HL-60/S4 treated with retinoic acid at 250 ng/mL for 4 days and 3 days (cell line): ENCODE measurements at regions not wholly inside any gene's neighbourhood (a gene's known extent, or its start where the extent isn't known, plus 50 kb on each side); places are given as distances from the start of the nearest gene placed in this dataset.
"Not testable (repeated sequence)": the region's sequence is repeated elsewhere in the genome, so short reads cannot be mapped to it uniquely, and the experiment has no call there.

ENCODE experiments used
- in situ Hi-C: fragments of 300-500 bp; cut with MboI; formaldehyde crosslinking; loops from 2 replicates; pipeline ENCODE4 v1.7.0; 2022; ENCODE audit warnings: low sequenced_read_pairs

DNA sequence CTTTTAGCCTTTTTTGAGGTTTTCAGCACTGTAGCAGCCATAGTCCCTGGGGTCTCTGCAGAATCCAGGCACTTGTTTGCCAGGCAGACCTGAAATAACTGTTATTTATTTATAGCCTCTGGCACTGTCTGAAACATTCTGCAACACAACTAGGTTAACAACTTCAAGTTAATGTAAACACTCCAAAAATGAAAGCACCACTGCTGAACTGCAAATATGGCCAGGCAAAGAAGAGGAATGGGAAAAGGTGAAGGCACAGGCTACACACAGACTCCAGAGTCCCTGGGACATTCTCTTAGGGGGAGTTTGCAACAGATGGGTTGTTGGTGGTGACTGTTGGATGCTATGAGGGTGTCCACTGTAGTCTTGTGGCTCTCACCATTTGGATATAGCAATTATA is 369.0 kb downstream of the MAT2B start:
- in situ Hi-C loops: no loop called here

DNA sequence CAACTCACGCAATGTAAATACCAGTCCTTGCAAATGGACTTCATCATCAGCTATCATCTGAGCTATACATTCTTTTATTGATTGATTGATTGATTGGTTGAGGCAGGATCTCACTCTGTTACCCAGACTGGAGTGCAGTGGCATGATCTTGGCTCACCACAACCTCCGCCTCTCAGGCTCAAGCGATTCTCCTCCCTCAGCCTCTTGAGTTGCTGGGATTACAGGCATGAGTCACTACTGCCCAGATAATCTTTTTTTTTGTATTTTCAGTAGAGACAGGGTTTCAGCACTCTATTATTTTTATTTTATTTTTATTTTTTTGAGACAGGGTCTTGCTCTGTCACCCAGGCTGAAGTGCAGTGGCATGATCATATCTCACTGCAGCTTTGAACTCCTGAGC is 369.5 kb downstream of the MAT2B start:
- in situ Hi-C loops: not testable (repeated sequence)

DNA sequence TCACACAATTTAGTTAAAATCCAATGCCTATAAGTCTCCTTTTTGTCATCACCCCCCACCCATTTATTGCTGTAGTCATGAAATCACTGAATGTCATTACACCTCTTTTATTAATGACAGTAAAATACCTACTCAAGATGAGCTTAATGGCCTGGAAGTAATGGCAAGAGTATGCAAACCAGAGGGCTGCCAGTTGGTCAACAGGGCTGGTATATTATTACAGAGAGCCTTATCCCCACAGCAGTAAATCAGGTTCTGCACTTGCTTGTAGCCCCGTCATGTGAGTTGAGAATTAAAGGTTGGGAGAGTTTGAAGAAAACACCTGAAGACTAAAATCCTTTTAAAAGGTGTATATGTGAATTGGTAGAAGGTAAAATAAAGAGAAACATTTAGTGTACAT is 372.4 kb downstream of the MAT2B start:
- in situ Hi-C loops: no loop called here

DNA sequence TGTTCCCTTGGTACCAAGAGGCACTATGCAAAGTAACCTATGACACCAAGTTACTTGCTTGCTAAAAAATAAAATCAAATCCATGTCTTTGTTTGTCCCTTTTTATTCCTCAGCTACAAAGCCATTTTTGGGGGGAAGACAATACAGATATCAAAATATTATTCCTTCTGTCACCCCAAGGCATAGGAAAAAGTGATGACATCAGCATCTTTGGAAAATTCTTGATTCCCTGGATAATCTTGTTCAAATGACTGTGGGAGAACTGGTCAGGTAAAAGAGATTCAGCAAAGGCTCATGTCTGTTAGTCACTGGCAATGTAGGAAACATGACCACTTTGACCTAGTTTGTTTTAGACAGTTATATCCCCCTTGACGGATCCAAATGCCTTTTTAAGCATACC is 373.1 kb downstream of the MAT2B start:
- in situ Hi-C loops: no loop called here

DNA sequence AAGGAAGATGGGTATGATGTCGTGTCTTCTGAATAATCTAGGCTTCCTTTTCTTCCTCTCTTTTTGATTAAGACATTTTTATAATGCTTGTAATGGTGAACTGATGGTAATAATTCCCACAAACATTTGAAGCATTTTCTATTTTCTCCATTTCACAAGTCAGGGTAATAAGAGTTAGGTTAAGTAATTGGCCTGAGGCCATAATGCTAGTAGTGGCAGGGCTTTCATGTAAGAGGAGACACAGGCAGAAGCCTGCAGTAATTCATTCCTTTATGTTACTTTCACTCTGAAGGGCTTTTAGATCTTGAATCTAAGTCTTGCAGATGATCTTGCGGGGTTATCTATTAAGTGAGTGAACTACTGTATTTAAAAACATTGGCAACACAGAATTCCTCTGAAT is 374.9 kb downstream of the MAT2B start:
- in situ Hi-C loops: no loop called here

DNA sequence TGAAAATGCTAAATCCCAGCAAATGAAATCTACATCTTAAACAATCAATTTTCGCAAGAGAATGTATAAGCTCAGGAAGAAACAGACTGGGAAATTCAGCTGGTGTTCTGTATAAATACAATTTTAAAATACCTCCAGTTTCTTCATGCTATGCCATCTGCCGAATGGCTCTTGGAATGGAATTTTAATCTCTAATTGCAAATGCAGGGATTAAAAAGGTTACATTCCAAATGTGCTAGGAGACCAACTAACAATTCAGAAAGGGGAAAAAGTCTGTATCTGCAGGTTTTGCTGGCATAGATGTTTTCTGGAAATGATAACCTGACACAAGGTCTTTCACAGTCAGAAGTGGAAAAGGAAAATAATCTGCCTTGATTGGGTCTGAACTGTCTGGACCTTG is 379.7 kb downstream of the MAT2B start:
- in situ Hi-C loops: no loop called here

DNA sequence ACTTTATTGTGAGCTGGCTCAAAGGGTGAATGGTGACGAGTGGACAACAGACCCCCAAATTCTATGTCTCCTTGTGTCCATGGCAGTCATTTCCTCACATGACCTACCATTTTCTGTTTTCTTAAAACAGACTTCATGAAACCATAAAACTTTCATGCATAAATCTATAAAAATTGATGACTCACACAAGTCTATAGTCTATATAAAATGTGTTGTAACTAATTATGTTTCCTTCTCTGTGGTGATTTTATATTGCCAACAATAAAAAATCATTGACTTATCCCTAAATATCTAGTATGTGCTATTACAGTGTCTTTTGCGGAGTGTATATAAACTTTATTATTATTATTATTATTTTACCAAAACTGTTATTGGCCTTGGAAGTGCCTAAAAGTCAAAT is 382.4 kb downstream of the MAT2B start:
- in situ Hi-C loops: no loop called here

DNA sequence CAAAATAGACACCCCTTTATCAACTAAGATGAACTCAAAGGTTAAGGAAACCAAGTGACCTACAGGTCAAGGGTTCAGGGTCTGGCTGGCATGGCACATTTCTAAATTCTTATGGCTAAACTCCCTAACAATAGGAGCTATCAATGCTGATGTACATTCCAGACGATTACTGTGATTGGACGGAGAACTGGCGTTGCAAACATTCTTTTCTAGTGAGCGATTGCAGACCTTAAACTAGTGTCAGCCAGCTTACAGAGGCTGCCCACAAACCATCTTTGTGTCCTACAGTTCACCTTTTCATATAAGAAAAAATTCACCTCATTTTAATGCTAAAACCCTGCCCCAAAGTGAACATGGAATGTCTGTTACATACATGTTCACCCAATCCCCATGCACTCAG is 382.9 kb downstream of the MAT2B start:
- in situ Hi-C loops: no loop called here

DNA sequence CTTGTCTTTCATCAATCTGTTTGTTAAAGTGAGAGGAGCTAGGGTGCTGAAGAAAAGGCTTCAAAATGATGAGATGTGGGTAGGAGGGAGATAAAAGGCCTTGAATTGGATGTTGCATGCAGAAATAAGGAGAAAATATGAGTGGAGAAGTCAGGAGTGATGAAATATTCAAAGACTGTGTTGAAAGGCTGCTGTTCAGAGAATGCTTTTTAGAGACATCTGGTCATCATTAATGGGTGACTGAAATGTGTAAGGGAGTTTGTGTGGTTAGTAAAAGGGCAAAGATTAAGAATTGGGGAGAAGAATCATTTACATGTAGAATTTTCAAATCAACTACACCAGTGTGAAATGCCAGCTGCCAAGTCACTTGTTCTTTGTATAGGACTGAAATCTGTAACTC is 383.9 kb downstream of the MAT2B start:
- in situ Hi-C loops: no loop called here

DNA sequence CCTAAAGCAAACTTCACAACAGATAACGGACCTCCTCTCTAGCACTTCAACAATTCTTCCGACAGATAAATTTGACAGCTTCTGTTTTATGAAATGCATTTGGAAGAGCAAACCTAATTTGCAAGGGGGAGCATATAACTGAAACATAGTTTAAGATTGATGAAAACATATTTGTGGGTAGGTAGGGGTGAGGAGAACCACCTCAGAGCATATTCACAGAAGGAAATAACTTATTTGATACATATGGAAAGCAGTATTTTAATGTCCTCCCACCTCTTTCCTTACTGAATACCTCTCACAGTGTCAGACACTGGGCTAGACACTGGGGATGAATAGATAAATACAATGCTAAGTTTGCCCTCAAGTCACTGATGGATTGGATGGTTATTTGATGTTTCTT is 384.8 kb downstream of the MAT2B start:
- in situ Hi-C loops: no loop called here

DNA sequence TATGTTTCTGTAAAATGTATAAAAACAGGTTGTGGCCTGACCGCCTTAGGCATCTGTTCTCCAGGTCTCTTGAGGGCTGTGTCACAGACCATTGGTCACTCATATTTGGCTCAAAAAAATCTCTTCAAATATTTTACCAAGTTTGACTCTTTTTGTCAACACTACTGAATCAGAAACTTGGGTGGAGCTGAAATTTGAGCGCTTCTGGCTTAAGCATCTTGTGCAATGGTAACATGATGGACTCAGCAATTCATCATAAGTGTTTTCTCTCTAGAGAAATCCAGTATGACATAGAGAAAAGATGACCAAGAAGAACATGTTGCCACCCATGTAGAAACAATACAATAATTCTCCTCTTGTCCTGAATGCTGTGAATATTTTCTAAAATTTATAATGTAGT is 387.9 kb downstream of the MAT2B start:
- in situ Hi-C loops: no loop called here

DNA sequence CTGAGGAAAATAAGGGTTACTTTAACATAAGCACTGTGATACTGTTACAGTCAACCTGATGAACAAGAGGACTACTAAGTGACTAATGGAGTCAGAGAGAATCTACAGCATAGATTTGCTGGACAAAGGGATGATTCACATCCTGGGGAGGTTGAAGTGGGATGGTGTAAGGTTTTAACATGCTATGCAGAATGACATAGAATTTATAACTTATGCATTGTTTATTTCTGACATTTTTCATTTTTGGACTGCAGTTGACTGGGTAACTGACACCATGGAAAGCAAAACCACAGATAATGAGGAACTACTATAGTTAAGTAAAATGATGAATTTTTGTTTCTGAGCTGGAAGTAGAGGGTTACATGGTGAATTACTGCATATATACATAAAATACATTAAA is 389.2 kb downstream of the MAT2B start:
- in situ Hi-C loops: no loop called here

DNA sequence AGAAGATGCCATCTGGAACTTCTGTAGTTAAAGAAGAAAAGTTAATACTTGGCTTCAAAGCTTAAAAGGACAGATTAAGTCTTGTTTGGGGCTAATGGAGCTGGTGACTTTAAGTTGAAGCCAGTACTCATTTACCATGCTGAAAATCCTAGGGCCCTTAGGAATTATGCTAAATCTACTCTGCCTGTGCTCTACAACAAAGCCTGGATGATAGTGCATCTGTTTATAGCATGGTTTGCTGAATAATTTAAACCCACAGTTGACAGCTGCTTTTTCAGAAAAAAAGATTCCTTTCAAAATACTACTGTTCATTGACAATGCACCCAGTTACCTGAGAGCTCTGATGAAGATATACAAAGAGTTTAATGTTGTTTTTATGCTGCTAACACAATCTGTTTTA is 393.5 kb downstream of the MAT2B start:
- in situ Hi-C loops: no loop called here

DNA sequence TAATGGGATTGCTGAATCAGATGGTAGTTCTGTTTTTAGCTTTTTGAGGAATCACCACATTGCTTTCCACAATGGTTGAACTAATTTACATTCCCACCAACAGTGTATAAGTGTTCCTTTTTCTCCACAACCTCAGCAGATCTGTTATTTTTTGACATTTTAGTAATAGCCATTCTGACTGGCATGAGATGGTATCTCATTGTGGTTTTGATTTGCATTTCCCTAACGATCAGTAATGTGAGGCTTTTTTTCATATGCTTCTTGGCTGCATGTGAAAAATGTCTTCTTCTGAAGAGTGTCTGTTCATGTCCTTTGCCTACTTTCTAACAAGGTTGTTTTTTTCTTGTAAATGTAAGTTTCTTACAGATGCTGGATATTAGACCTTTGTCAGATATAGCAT is 402.4 kb downstream of the MAT2B start:
- in situ Hi-C loops: not testable (repeated sequence)

DNA sequence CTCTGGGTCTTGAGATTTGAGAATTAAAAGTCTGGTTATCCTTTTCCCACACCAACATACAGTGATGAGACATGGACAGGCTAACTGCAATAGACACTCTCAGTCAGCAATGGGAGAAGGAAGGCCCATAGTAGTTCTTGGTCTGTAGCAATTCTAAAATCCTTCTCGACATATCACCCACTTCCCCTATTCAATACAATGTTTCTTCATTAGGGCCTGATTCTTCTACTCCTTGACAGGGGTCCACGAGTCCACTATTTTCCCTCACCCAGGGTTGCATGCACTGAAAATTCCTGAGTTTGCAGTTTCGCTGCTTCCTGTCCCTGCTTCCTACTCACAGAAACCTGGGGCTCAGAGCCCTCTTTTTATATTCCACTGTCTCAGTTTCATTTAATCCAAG is 402.8 kb downstream of the MAT2B start:
- in situ Hi-C loops: no loop called here

DNA sequence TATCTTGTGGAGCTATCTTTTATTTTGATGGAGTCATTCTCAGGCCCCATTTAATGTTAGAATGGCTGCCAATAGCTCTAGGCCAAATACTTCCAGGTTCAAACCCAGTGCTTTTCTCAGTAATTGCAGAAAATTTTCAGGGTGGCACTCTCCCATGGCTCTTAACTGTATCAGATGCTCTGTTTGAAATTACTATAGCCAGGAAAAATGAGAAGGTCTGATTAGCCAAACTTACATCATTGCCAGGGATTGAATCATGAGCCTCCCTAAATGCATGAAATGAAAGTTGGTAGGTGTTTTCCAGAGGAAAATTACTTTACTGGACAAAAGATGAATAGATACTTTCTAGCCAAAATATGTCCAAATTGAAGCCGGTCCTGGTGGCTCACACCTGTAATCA is 404.8 kb downstream of the MAT2B start:
- in situ Hi-C loops: no loop called here

DNA sequence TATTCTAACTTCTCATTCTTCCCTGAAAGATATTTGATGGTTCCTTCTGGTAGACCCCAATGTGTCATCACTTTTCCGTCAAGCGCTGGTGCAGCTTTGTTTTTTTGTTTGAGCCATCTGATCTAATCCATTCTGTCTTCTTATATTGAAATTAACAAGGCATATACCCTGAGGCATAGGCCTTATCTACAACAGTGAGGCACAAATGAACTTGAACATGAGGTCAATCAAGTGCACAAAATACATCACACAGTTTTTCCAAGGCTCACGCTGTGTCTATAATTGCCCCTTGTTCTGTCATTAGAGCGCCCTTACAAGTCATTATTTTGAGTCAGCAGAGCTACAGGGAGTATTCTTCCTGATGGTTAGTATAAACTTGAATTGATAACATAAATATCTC is 406.6 kb downstream of the MAT2B start:
- in situ Hi-C loops: no loop called here

DNA sequence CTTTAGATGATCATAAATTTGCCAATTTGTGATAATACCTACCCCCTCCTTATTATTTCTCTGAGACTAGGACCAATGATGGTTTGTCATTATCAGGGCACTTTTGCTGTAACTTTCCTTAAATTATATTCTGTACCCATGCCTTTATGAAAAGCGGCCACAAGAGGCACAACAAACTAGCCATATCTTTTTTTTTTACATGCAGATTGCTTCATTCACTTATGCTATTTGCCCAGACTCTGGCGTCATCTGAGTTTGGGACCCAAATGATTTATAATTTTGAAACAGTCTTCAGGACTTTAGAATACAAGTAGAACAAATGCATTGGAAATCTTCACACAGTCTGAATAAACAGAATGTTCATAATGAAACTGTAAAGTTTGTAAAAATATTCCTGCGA is 408.1 kb downstream of the MAT2B start:
- in situ Hi-C loops: no loop called here

DNA sequence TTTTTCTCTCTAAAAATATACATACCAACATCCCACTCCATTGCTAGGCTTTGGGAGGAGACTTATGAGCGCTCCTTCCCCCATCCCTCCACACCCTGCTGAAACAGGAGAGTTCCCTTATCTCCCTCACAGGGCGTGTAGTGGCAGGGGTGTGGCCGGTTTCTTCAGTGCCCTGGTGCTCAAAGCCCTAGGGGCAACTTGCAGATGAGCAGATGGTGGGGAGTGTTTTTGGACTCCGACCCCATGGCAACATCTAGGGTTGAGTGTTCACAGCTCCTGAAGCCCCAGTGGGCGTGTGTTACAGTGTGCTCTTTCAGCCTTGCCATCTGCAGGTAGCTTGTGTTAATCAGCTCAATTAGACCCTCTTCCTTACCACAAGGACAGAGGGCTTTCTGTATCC is 409.5 kb downstream of the MAT2B start:
- in situ Hi-C loops: no loop called here

DNA sequence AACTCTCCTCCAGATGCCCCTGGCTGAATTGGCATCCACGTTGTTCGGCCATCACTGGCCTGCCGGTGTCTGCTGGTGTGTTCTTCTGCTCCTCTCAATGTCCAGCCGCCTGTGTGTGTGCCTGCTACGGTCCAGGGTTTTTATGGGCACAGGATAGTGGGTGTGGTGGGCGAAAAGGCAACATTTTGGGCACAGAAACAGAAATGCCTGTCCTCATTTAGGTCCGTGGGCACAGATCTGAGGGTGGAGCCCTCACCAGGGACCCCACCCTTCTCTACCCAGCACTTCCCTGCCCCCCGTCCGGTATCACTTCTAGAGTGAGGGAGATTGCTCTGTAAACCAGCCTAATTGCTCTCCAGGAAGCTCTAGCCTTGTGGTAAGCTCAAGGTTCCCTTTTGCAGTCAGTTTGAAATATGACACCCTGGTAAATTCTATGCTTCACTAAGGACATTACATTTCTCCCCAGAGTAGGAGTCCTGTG is 410.1 kb downstream of the MAT2B start:
- in situ Hi-C loops: no loop called here

DNA sequence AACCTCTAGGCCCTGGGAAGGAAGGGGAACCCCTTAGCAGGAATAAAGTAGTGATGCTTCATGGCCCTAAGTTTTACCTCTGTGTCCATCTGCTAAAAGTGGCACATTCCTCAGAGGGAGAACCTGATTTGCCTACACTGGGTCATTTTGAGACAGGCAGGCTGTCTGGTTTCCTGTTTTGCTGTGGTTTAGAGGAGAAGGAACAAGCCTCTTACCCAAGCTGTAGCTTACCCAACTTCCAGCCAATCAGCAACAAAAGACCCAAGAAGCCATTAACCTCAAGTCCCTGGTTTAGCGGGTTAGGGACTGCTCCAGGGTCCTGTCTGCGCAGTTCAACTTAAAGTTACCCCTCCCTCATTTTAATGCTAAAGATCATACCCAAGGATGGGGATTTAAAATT is 411.0 kb downstream of the MAT2B start:
- in situ Hi-C loops: no loop called here

DNA sequence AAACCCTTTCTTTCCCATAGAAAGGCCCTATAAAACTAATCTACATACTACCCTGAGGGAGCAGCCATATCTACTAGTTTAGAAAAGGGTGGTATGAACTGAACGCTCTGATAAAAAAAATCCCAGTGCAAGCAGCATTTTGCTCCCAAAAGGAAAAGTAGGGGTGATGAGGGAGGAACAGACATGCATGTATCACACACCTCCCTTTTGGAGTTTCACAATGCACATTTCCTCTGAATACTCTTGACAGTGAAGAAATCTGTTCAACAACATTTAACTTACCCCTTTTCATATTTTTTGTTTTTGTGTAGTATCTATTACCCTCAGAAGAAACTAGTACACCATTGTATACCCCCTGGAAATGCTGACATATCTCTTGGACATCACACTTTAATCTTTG is 411.4 kb downstream of the MAT2B start:
- in situ Hi-C loops: no loop called here

DNA sequence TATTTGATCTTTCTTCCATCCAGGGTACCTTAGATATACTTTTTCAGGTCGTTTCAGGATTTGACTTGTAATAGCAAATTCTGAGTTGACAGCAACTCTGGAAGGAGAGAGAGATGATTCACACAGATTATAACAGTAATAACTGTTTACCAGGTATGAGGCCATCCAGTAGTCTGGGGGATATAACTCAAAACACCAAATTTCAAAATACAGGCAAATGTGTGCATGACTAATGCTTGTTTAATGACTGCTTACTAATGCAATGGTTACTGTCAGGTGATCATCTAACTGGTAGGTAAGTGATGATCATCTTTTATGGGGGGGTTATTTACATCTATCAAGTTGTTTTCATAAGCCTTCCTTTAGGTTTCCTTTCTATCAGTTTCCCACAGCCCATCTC is 412.3 kb downstream of the MAT2B start:
- in situ Hi-C loops: no loop called here

DNA sequence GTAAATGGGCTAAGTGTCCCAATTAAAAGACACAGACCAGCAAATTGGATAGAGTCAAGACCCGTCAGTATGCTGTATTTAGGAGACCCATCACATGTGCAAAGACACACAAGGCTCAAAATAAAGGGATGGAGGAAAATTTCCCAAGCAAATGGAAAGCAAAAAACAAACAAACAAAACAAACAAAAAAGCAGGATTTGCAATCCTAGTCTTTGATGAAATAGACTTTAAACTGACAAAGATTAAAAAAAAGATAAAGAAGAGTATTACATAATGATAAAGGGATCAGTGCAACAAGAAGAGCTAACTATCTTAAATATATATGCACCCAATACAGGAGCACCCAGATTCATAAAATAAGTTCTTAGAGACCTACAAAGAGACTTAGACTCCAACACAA is 429.6 kb downstream of the MAT2B start:
- in situ Hi-C loops: not testable (repeated sequence)
